ENCODE measurements at regions not wholly inside any gene's neighbourhood (a gene's known extent, or its start where the extent isn't known, plus 50 kb on each side); places are given as distances from the start of the nearest gene placed in this dataset.

DNA sequence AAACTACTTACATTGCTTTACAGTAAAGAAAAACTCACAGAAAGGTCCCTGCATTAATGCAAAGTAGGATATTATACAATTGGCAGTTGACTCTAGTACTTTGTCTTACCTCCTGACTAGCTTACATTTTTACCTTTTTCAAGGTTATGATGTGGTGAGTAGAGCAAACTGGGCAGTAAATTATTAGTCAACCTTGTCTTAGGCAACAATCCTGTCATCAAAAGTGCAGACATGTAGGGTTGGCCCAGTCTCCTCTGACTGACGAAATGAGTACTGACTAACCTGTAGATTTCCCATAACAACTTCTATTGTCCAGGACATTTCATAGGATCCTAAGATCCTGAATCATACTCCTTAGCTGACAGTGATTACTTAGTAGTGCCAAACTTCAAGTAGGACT lies 142.0 kb upstream of the NUDT6 start:
- in situ Hi-C loops (cut with MboI; ENCODE audit: low pct_ligation_motif_present in 1 of 4, low pct_unique_long_range_greater_than_20kb in 1 of 4, low sequenced_read_pairs in 3 of 4) (no loop called here), intact Hi-C loops (cut with DNase I; ENCODE audit: low total_unique reads) (no loop called here)
- Histone ChIP-seq H3K27me3 (no peaks in the 10 kb centered on the region), H3K9me3 (no peaks in the 10 kb centered on the region), H3K27ac (no peak overlapping the region), H3K4me3 (no peak overlapping the region), H3K36me3 (no peaks in the 10 kb centered on the region), H3K4me1 (no peaks in the 10 kb centered on the region)
- no peak for DNase-seq
- no peak for TF ChIP-seq POLR2AphosphoS5 (IDR thresholded peaks at IDR 0.05)
- no peak for TF ChIP-seq POLR2A (IDR thresholded peaks at IDR 0.05)
- TF ChIP-seq, protein P1, sequence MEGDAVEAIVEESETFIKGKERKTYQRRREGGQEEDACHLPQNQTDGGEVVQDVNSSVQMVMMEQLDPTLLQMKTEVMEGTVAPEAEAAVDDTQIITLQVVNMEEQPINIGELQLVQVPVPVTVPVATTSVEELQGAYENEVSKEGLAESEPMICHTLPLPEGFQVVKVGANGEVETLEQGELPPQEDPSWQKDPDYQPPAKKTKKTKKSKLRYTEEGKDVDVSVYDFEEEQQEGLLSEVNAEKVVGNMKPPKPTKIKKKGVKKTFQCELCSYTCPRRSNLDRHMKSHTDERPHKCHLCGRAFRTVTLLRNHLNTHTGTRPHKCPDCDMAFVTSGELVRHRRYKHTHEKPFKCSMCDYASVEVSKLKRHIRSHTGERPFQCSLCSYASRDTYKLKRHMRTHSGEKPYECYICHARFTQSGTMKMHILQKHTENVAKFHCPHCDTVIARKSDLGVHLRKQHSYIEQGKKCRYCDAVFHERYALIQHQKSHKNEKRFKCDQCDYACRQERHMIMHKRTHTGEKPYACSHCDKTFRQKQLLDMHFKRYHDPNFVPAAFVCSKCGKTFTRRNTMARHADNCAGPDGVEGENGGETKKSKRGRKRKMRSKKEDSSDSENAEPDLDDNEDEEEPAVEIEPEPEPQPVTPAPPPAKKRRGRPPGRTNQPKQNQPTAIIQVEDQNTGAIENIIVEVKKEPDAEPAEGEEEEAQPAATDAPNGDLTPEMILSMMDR (IDR thresholded peaks at IDR 0.05): no peak
- no peak for TF ChIP-seq EP300 (IDR thresholded peaks at IDR 0.05; ENCODE audit: low read depth)
- WGBS, 2 donors (ENCODE audit: low coverage in 1 of 2): 95% methylated on average over 1 of the region's 1 CpG; no CpG with 5 or more reads in 1 of the 2 donors

DNA sequence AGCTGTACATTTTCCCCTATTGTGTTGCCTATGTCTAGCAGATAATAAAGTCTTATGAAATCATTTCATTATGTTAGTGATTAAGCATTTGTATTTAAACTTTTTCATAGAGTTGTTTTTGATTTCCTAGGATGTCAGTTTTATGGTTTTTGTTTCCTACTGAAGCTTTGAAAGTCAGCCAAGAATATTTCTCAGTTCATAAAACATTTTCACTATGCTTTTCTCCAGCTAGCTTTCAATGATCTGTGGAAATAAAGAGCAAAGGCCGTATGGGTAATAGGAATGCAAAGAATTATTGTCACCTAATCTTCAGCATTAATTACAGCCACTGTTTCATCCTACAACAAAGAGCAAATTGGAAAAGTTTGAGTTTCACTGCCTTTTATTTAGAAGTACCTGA lies 145.7 kb upstream of the NUDT6 start:
- intact Hi-C loops (cut with DNase I; ENCODE audit: low total_unique reads) (no loop called here), in situ Hi-C loops (cut with MboI; ENCODE audit: low pct_ligation_motif_present in 1 of 4, low pct_unique_long_range_greater_than_20kb in 1 of 4, low sequenced_read_pairs in 3 of 4) (no loop called here)
- WGBS, 2 donors (ENCODE audit: low coverage in 1 of 2): 38 to 39% methylated on average over 1 of the region's 1 CpG
- Histone ChIP-seq H3K4me3 (no peak overlapping the region), H3K9me3 (no peaks in the 10 kb centered on the region), H3K27ac (no peak overlapping the region), H3K4me1 (no peaks in the 10 kb centered on the region), H3K36me3 (no peaks in the 10 kb centered on the region), H3K27me3 (no peaks in the 10 kb centered on the region)
- DNase-seq: no peak
- TF ChIP-seq POLR2A (IDR thresholded peaks at IDR 0.05): no peak

DNA sequence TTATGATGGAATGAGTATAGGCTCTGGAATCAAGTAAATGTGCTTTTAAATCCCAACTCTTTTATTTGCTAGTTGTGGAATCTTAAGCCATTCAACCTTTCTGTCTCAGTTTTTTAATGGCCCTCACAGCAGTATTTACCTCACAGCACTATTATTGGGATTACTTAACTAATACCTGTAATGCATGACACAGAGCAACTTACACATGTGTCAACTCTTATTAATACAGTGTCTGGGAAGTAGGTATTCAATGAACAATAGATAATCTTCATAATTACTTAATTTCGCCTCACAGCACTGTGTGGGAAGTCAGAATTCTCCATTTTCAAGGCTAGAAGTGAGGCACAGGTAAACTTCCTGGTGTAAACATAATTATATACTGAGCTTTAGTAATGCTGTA lies 149.7 kb upstream of the NUDT6 start:
- intact Hi-C loops (cut with DNase I; ENCODE audit: low total_unique reads) (no loop called here), in situ Hi-C loops (cut with MboI; ENCODE audit: low pct_ligation_motif_present in 1 of 4, low pct_unique_long_range_greater_than_20kb in 1 of 4, low sequenced_read_pairs in 3 of 4) (no loop called here)
- TF ChIP-seq EP300 (IDR thresholded peaks at IDR 0.05; ENCODE audit: low read depth) (no peak), POLR2AphosphoS5 (IDR thresholded peaks at IDR 0.05) (no peak), POLR2A (IDR thresholded peaks at IDR 0.05) (no peak)
- TF ChIP-seq, protein P1 (IDR thresholded peaks at IDR 0.05): no peak
- Histone ChIP-seq H3K36me3 (no peaks in the 10 kb centered on the region), H3K27ac (no peak overlapping the region), H3K9me3 (no peaks in the 10 kb centered on the region), H3K4me1 (no peaks in the 10 kb centered on the region), H3K4me3 (no peak overlapping the region), H3K27me3 (no peaks in the 10 kb centered on the region)
- 91 to 92% methylated on average over 1 of the region's 1 CpG for whole genome bisulfite sequencing, 2 donors (ENCODE audit: low coverage in 1 of 2)
- DNase-seq: no peak

DNA sequence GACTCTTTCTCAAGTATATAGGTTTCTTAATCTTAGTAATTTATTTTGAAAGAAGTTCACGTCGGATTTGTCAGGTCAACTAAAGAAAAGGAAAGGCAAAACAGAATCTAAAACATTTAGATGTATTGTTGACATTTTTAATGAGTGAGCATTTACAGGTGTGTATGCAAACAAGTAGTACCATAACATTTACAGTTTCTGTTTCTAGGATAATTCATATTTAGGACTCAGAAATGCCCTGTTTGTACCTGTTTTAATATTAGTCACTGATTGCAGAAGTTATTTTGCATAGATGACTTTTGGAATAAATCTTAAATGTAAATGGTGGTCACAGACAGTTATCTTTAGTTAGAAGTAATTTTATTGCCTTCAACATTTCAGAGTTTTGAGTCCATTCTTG lies 151.3 kb upstream of the NUDT6 start:
- intact Hi-C loops (cut with DNase I; ENCODE audit: low total_unique reads): no loop called here
- no peaks in the 10 kb centered on the region for H3K36me3 ChIP-seq
- in situ Hi-C loops (cut with MboI; ENCODE audit: low pct_ligation_motif_present in 1 of 4, low pct_unique_long_range_greater_than_20kb in 1 of 4, low sequenced_read_pairs in 3 of 4): no loop called here
- WGBS, 2 donors (ENCODE audit: low coverage in 1 of 2): 51 to 86% methylated on average over 2 of the region's 2 CpGs
- no peaks in the 10 kb centered on the region for H3K9me3 ChIP-seq
- no peaks in the 10 kb centered on the region for H3K27me3 ChIP-seq
- H3K4me3 ChIP-seq: no peak overlapping the region
- no peaks in the 10 kb centered on the region for H3K4me1 ChIP-seq
- TF ChIP-seq POLR2AphosphoS5 (IDR thresholded peaks at IDR 0.05): no peak
- TF ChIP-seq EP300 (IDR thresholded peaks at IDR 0.05; ENCODE audit: low read depth): no peak
- TF ChIP-seq, protein P1 (IDR thresholded peaks at IDR 0.05): no peak
- no peak for TF ChIP-seq POLR2A (IDR thresholded peaks at IDR 0.05)
- no peak overlapping the region for H3K27ac ChIP-seq
- DNase-seq: no peak

DNA sequence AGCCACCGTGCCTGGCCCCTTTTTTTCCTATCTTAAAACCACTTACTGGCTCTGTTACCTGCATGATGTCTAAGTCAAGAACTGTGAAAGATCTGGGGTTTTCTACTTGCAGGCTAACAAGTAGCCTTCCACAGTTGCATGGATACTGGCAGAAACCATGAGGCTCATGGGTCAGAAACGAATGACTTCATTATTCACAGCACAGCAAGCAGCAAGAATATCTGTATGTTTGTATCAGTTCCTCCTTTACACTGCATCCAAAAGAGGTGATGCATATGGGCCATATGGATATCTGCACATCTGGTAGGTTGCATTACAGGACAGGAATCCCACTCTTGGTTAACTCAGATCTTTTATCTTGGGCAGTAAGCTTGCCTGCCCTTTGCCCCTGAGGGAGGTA lies 154.9 kb upstream of the NUDT6 start:
- in situ Hi-C loops (cut with MboI; ENCODE audit: low pct_ligation_motif_present in 1 of 4, low pct_unique_long_range_greater_than_20kb in 1 of 4, low sequenced_read_pairs in 3 of 4): loop anchor here in 2 of 4 donors (25.0 kb wide), 1 partner anchor 1185 kb away; no protein-coding TSS in a partner anchor
- no peak for DNase-seq
- Histone ChIP-seq H3K27me3 (no peaks in the 10 kb centered on the region), H3K9me3 (no peaks in the 10 kb centered on the region), H3K4me1 (no peaks in the 10 kb centered on the region), H3K4me3 (no peak overlapping the region), H3K27ac (no peak overlapping the region), H3K36me3 (no peaks in the 10 kb centered on the region)
- intact Hi-C loops (cut with DNase I; ENCODE audit: low total_unique reads): no loop called here
- TF ChIP-seq POLR2AphosphoS5 (IDR thresholded peaks at IDR 0.05): no peak
- no peak for TF ChIP-seq EP300 (IDR thresholded peaks at IDR 0.05; ENCODE audit: low read depth)
- no peak for TF ChIP-seq POLR2A (IDR thresholded peaks at IDR 0.05)
- TF ChIP-seq, protein P1 (IDR thresholded peaks at IDR 0.05): no peak
- 95 to 100% methylated on average over 1 to 2 of the region's 2 CpGs for WGBS, 2 donors (ENCODE audit: low coverage in 1 of 2)
